Astrocyte of the cerebellum (primary cell): ENCODE measurements at regions not wholly inside any gene's neighbourhood (a gene's known extent, or its start where the extent isn't known, plus 50 kb on each side); places are given as distances from the start of the nearest gene placed in this dataset.
"Not testable (repeated sequence)": the region's sequence is repeated elsewhere in the genome, so short reads cannot be mapped to it uniquely, and the experiment has no call there.

Experiments
- DNase-seq: peaks from one replicate; pipeline ENCODE4 v3.0.0-alpha.2; 2011; ENCODE audit warnings: low read depth
- H3K4me3 ChIP-seq: 2 replicates; pipeline ENCODE4 v1.5.1; 2011; ENCODE audit warnings: mild to moderate bottlenecking, low read depth, low read length, moderate library complexity
- CTCF ChIP-seq: IDR thresholded peaks from 2 replicates; pipeline ENCODE4 v1.5.1; 2012; ENCODE audit warnings: low read length, low read depth, moderate library complexity, mild to moderate bottlenecking; ENCODE audit errors: missing control alignments
- in situ Hi-C: cut with HindIII; loops from 2 replicates; pipeline ENCODE4 v1.10.0; 2017; ENCODE audit warnings: low sequenced_read_pairs

GRCh38 chr13:74270018-74270417 is 135.8 kb upstream of the KLF12 start:
- no peak overlapping the region for H3K4me3 ChIP-seq
- DNase-seq: no peak
- in situ Hi-C loops: no loop called here
- TF ChIP-seq CTCF: no peak

GRCh38 chr13:74266861-74267260 is 132.7 kb upstream of the KLF12 start:
- no peak overlapping the region for H3K4me3 ChIP-seq
- no peak for TF ChIP-seq CTCF
- in situ Hi-C loops: no loop called here
- no peak for DNase-seq

GRCh38 chr13:74266309-74266708 is 132.1 kb upstream of the KLF12 start:
- in situ Hi-C loops: no loop called here
- DNase-seq: no peak
- no peak overlapping the region for H3K4me3 ChIP-seq

GRCh38 chr13:74264333-74264732 is 130.1 kb upstream of the KLF12 start:
- DNase-seq: no peak
- no peak overlapping the region for H3K4me3 ChIP-seq
- in situ Hi-C loops: no loop called here
- no peak for TF ChIP-seq CTCF

More at GRCh38 chr13:74266309-74266708, 132.1 kb upstream of the KLF12 start:
- no peak for TF ChIP-seq CTCF

GRCh38 chr13:74260420-74260819 is 126.2 kb upstream of the KLF12 start:
- DNase-seq, H3K4me3 ChIP-seq, in situ Hi-C loops: not testable (repeated sequence)

GRCh38 chr13:74259641-74260040 is 125.4 kb upstream of the KLF12 start:
- no peak for TF ChIP-seq CTCF
- no peak overlapping the region for H3K4me3 ChIP-seq
- in situ Hi-C loops: no loop called here
- no peak for DNase-seq

GRCh38 chr13:74258961-74259360 is 124.8 kb upstream of the KLF12 start:
- in situ Hi-C loops: no loop called here
- no peak for TF ChIP-seq CTCF
- H3K4me3 ChIP-seq: no peak overlapping the region
- DNase-seq: no peak
